Esophagus squamous epithelium (tissue), 5 donors: ENCODE measurements at regions not wholly inside any gene's neighbourhood (a gene's known extent, or its start where the extent isn't known, plus 50 kb on each side); places are given as distances from the start of the nearest gene placed in this dataset.

Source experiments
- DNase-seq: peaks from one replicate; lab custom pipeline; 2025; lab: John Stamatoyannopoulos, UW
- H3K27ac ChIP-seq, 4 donors: fragments of 200-600 bp; sonication (generic); one replicate each; pipeline ENCODE4 v1.5.1; 2016 to 2019; ENCODE audit warnings: mild to moderate bottlenecking in 1 of 4
- H3K27me3 ChIP-seq, 4 donors: fragments of 200-600 bp; sonication (generic); 1 replicate in 3 of 4; 2 replicates in 1 of 4; pipeline versions ENCODE4 v1.5.1 to v1.6.0; 2017 to 2021; ENCODE audit warnings: antibody characterized with exemption in 1 of 4
- H3K36me3 ChIP-seq, 3 donors: fragments of 200-600 bp; sonication (generic); one replicate each; pipeline ENCODE4 v1.5.1; 2016 to 2019
- H3K4me1 ChIP-seq, 3 donors: fragments of 200-600 bp; sonication (generic); one replicate each; pipeline ENCODE4 v1.5.1; 2017 to 2019
- H3K4me3 ChIP-seq, 4 donors: fragments of 200-600 bp; sonication (generic); 1 replicate in 3 of 4; 2 replicates in 1 of 4; pipeline ENCODE4 v1.5.1; 2016 to 2019; ENCODE audit warnings: mild to moderate bottlenecking in 2 of 4, moderate library complexity in 1 of 4
- H3K9me3 ChIP-seq, 3 donors: fragments of 200-600 bp; sonication (generic); one replicate each; pipeline ENCODE4 v1.5.1; 2016 to 2019
- CTCF ChIP-seq, 6 experiments: fragments of 450-650 bp in 4 of 6; fragments of 200-600 bp in 2 of 6; sonication (generic) in 2 of 6; IDR thresholded peaks; one replicate each; pipeline ENCODE4 v1.5.1; 2016 to 2019; ENCODE audit warnings: antibody characterized with exemption in 6 of 6, mild to moderate bottlenecking in 4 of 6, moderate library complexity in 4 of 6
- POLR2A ChIP-seq, 4 donors: fragments of 450-650 bp; IDR thresholded peaks; one replicate each; pipeline ENCODE4 v1.6.1; 2017; ENCODE audit warnings: antibody characterized with exemption in 4 of 4, mild to moderate bottlenecking in 4 of 4, moderate library complexity in 3 of 4
- WGBS, 2 donors: methylation state at CpG; one replicate each; pipeline ENCODE4 v1.1.5; 2018; 5-methylcytosine and 5-hydroxymethylcytosine counted together
- intact Hi-C: fragments of 100-400 bp; cut with DNase I; formaldehyde crosslinking; loops from one replicate; pipeline ENCODE4 v1.15.0; 2022
- donor health status: DM: yes; HTN: yes; CAD: no.

DNA sequence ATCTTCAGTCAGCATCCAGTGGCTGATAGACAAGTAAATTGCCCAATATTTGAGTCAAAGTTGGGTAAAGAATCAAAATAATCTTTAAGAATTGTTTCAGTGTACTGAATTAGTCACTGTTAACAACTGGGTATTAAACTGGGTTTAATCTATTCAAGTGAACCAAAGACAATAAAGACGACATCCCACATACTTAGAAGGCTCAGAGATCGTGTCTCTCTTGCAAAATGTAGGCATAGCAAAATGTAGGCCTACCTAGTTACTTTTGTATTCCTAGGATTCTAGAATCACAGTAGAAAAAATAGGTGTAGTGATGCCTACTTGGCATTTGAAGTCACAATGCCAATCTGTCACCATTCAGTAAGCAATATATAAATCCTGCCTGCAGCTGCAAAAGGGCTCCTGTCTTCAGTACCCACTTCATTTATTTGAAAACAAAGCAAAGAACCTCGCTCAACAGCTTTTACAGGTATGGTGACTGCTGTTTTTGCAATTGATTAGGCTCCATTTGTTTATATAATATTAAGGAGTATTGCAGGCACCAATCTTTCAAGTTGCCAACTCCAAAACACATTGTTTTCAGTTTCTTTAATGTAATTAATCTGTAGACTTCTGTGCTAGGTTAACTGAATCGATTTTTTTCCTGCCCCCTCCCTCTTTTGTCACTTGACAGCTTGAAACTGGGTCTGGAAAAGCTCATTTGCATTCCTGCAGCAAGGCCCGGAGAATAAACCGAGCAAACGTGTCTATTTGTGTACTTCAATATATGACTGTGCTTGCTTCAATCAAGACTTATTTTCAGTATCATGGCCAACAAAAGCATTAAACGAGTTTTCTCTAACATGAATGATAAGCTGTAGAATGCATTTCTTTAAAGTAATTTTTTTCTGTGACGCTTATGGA, 1074.9 kb downstream of the TDRD15 start:
- intact Hi-C loops: no loop called here

DNA sequence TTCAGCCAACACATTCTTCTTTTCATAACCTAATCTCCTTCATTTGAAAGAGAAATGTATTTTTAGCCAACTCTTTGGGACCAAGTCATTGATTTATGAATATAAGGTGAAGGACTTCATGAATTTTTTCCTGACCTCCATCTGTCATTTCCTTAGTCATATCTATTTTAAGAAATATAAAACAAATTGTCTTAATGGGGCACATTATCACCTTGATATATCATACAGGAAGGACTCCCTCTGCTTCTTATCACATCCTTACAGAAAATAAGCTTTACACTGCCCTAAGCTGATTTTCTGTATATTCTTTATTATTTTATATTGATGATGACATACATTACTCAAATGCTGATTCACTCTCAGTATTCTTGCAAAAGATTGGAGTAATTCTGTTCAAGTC, 1076.2 kb downstream of the TDRD15 start:
- Histone ChIP-seq H3K36me3 (no peaks in the 10 kb centered on the region), H3K27ac (no peak overlapping the region), H3K9me3 (no peaks in the 10 kb centered on the region), H3K27me3 (no peaks in the 10 kb centered on the region), H3K4me1 (no peaks in the 10 kb centered on the region), H3K4me3 (no peak overlapping the region)
- intact Hi-C loops: no loop called here
- DNase-seq: no peak
- TF ChIP-seq CTCF (IDR thresholded peaks at IDR 0.05) (no peak), POLR2A (IDR thresholded peaks at IDR 0.05) (no peak)

More for the DNA sequence above, 1074.9 kb downstream of the TDRD15 start:
- H3K9me3 ChIP-seq: no peaks in the 10 kb centered on the region
- no peaks in the 10 kb centered on the region for H3K27me3 ChIP-seq
- no peaks in the 10 kb centered on the region for H3K4me1 ChIP-seq
- no peaks in the 10 kb centered on the region for H3K36me3 ChIP-seq
- no peak for TF ChIP-seq POLR2A (IDR thresholded peaks at IDR 0.05)
- TF ChIP-seq CTCF (IDR thresholded peaks at IDR 0.05): no peak
- WGBS, 2 donors: 27 to 38% methylated on average over 9 of the region's 9 CpGs
- no peak for DNase-seq
- H3K27ac ChIP-seq: no peak overlapping the region
- no peak overlapping the region for H3K4me3 ChIP-seq

- Histone ChIP-seq H3K4me3 (no peak overlapping the region), H3K9me3 (no peaks in the 10 kb centered on the region), H3K36me3 (no peaks in the 10 kb centered on the region), H3K4me1 (no peaks in the 10 kb centered on the region), H3K27me3 (no peaks in the 10 kb centered on the region), H3K27ac (no peak overlapping the region)
- 87 to 92% methylated on average over 3 of the region's 3 CpGs for WGBS, 2 donors
- TF ChIP-seq CTCF (IDR thresholded peaks at IDR 0.05): no peak
- TF ChIP-seq POLR2A (IDR thresholded peaks at IDR 0.05): no peak
- intact Hi-C loops: no loop called here
- no peak for DNase-seq
These were observed 1085.8 kb downstream of the TDRD15 start for GRCh38 chr2:22209545-22209944.

DNA sequence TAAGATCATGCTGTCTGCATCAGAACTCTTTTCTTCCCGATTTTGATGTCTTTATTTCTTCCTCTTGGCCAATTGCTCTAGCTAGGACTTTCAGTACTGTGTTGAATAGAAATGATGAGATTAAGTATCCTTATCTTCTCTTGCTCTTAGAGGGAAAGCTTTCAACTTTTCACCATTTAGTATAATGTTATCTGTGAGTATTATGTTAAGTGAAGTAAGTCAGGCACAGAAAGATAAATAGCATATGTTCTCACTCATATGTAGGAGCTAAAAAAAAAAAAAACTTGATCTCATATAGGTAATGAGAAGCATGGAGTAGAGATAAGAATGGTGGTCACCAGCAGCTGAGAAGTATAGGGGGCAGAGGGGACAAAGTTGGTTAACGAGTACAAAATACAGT, 1089.5 kb downstream of the TDRD15 start:
- 51 to 63% methylated on average over 2 of the region's 2 CpGs for WGBS, 2 donors
- no peak for TF ChIP-seq POLR2A (IDR thresholded peaks at IDR 0.05)
- no peak for TF ChIP-seq CTCF (IDR thresholded peaks at IDR 0.05)
- DNase-seq: no peak
- H3K4me3 ChIP-seq: no peak overlapping the region
- intact Hi-C loops: no loop called here
- no peaks in the 10 kb centered on the region for H3K36me3 ChIP-seq
- no peaks in the 10 kb centered on the region for H3K9me3 ChIP-seq
- H3K4me1 ChIP-seq: no peaks in the 10 kb centered on the region
- H3K27me3 ChIP-seq: no peaks in the 10 kb centered on the region
- no peak overlapping the region for H3K27ac ChIP-seq

GRCh38 chr2:22215517-22215916, 1091.7 kb downstream of the TDRD15 start:
- whole genome bisulfite sequencing, 2 donors: 69 to 73% methylated on average over 2 of the region's 2 CpGs
- H3K4me3 ChIP-seq: no peak overlapping the region
- no peaks in the 10 kb centered on the region for H3K4me1 ChIP-seq
- H3K27me3 ChIP-seq: no peaks in the 10 kb centered on the region
- H3K9me3 ChIP-seq: no peaks in the 10 kb centered on the region
- TF ChIP-seq CTCF (IDR thresholded peaks at IDR 0.05) (no peak), POLR2A (IDR thresholded peaks at IDR 0.05) (no peak)
- DNase-seq: no peak
- intact Hi-C loops: no loop called here
- H3K27ac ChIP-seq: no peak overlapping the region
- no peaks in the 10 kb centered on the region for H3K36me3 ChIP-seq
